NCI-H2107 treated with DMSO at 0.1 percent for 48 hours (cell line): ENCODE measurements at regions not wholly inside any gene's neighbourhood (a gene's known extent, or its start where the extent isn't known, plus 50 kb on each side); places are given as distances from the start of the nearest gene placed in this dataset.

Experiments
- DNase-seq: peaks from one replicate; lab custom pipeline; 2025; ENCODE audit not compliant: unreplicated experiment; lab: John Stamatoyannopoulos, UW

GRCh38 chr13:33464345-33464744 lies 178.8 kb upstream of the STARD13 start:
- no peak for DNase-seq

- no peak for DNase-seq
Measured at GRCh38 chr13:33466262-33466661, 180.7 kb upstream of the STARD13 start.

GRCh38 chr13:33467556-33467955 lies 182.0 kb upstream of the STARD13 start:
- DNase-seq: no peak

GRCh38 chr13:33471204-33471603 lies 185.6 kb upstream of the STARD13 start:
- DNase-seq: no peak

GRCh38 chr13:33472446-33472845 lies 186.9 kb upstream of the STARD13 start:
- no peak for DNase-seq

- no peak for DNase-seq
Measured at GRCh38 chr13:33479105-33479504, 193.6 kb upstream of the STARD13 start.

- no peak for DNase-seq
Measured at GRCh38 chr13:33480561-33480960, 195.0 kb upstream of the STARD13 start.

- no peak for DNase-seq
Measured at GRCh38 chr13:33483471-33483870, 197.9 kb upstream of the STARD13 start.

GRCh38 chr13:33485247-33485646 lies 199.7 kb upstream of the STARD13 start:
- no peak for DNase-seq

GRCh38 chr13:33487575-33488243 lies 202.2 kb upstream of the STARD13 start:
- DNase-seq: peak; percentile 11

GRCh38 chr13:33489563-33489962 lies 204.0 kb upstream of the STARD13 start:
- no peak for DNase-seq

- no peak for DNase-seq
Measured at GRCh38 chr13:33490461-33491327, 205.1 kb upstream of the STARD13 start.

GRCh38 chr13:33493672-33494365 lies 208.3 kb upstream of the STARD13 start:
- no peak for DNase-seq

GRCh38 chr13:33494596-33495204 lies 209.1 kb upstream of the STARD13 start:
- DNase-seq: no peak

GRCh38 chr13:33496336-33496735 lies 210.8 kb upstream of the STARD13 start:
- DNase-seq: no peak

- no peak for DNase-seq
Measured at GRCh38 chr13:33497146-33497845, 211.7 kb upstream of the STARD13 start.

GRCh38 chr13:33508060-33508459 lies 222.5 kb upstream of the STARD13 start:
- DNase-seq: no peak

GRCh38 chr13:33509642-33510229 lies 224.2 kb upstream of the STARD13 start:
- DNase-seq: no peak

GRCh38 chr13:33510350-33510970 lies 224.9 kb upstream of the STARD13 start:
- no peak for DNase-seq
